ENCODE measurements at regions not wholly inside any gene's neighbourhood (a gene's known extent, or its start where the extent isn't known, plus 50 kb on each side); places are given as distances from the start of the nearest gene placed in this dataset.
"Not testable (repeated sequence)": the region's sequence is repeated elsewhere in the genome, so short reads cannot be mapped to it uniquely, and the experiment has no call there.

DNA sequence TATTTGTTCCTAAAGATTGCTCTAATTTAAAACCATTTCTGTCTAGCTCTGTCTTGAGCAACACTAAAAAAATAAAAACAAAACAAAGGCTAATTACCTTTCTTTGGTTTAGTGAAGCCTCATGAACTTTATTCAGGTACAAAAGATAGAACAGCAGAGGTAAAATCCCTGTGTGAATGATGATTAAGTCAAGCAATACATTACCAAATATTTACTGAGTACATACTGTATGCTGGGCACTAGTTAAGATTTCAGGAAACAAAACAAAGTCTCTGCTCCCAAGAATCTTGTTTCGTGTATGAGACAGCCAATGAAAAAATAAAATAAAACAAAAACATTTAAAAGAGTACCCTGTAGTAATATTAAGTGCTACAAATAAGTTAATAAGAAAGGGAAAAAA is 257.5 kb downstream of the RND3 start:
- intact Hi-C loops (cut with DNase I), result no loop called here

DNA sequence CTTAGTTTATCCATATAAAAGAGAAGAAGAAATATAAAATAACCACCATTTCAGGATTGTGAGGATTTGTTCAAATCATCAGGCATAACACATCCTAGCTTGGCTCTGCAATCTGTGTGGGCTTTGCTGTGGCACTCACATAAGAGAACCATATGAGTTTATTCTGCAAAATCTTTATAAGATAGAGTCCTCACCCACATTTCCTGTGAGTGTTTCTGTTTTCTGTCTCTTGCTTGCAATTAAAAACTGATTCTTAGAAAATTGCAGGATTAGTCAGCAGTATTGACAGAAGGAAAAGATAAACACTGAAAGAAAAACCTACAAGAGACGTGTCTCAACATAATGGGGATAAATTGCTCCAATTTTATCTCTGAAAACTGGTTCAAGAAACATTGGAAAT is 258.5 kb downstream of the RND3 start:
- intact Hi-C loops (cut with DNase I), result no loop called here

More for the DNA sequence above, 257.5 kb downstream of the RND3 start:
- no peak for DNase-seq (ENCODE audit: low spot score)

DNA sequence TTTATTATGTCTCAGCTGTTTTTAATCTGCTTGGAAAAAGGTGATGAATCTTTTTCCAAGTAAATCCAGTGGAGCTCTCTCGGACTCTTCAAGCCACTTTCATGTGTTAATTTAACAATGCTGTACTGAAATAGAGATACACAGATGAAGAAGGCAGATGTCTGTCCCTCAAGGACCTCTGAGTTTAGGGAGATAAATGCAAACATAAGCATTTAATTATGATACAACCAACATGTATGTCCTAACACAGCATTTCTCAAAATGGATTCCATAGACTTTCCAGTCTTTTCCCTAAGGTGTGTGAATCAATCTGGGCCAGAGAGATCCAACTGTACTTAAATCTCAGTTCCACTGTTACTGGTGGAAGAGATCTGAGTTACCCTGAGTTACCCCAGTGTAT is 262.4 kb downstream of the RND3 start:
- intact Hi-C loops (cut with DNase I), result no loop called here
- no peak for DNase-seq (ENCODE audit: low spot score)

More for the DNA sequence above, 258.5 kb downstream of the RND3 start:
- DNase-seq (ENCODE audit: low spot score), result no peak

DNA sequence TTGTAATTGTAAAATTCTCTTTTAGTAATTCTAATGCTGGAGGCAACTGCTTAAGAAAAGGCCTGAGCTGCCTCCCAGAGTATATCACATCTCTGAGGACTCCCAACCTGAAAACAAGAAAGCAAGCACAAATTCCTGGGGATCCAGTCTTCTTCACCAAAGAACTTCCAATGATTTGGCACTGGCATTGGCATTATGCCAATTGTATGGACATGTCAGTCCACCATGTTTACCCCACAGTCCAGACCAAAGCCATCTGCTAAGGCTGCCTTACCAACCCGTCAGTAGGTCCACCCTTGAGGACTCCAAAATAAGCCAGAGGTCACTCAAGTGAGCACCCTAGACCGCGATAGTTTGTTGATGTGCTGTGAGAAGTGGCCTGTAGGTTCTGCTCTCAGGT is 263.1 kb downstream of the RND3 start:
- DNase-seq (ENCODE audit: low spot score), result no peak
- intact Hi-C loops (cut with DNase I), result no loop called here

DNA sequence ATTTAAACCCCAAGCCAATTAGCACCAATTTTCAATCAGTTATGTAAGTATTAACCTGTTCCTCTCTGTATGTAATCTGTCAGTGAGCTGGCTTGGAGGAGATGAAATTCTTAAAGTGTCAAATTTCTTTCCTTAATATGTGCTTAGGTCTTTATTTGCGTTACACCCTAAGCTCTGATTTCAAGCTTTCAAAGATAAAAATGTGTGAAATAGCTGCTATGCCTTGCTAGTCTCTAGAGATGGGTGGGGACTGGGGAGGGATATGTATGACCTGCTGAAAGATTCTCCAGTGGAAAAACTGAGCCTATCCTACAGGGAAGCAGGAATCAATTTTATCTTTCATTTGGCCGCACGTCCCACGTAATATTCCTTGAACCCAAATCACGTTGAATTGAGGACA is 264.5 kb downstream of the RND3 start:
- intact Hi-C loops (cut with DNase I), result no loop called here

DNA sequence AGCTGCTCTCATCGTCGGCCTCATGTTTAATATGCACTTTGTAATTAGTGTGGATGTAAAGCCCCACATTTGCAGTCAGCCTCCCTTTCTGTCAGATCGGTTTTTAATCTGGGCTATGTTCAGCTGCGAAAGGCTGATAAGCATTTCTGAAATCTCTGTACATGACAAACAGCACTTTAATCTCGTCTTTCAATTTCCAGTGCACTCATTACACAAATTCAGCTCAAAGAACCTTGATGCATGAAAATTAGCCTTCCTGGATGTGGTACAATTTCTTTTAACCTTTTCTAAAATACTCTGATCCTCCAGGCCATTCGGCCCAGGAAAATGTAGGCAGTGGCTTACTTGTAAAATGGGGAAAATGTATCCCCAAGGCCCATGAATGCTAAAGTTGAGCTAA is 265.1 kb downstream of the RND3 start:
- intact Hi-C loops (cut with DNase I), result no loop called here
- DNase-seq (ENCODE audit: low spot score), result no peak

More for the DNA sequence above, 264.5 kb downstream of the RND3 start:
- DNase-seq (ENCODE audit: low spot score), result no peak

DNA sequence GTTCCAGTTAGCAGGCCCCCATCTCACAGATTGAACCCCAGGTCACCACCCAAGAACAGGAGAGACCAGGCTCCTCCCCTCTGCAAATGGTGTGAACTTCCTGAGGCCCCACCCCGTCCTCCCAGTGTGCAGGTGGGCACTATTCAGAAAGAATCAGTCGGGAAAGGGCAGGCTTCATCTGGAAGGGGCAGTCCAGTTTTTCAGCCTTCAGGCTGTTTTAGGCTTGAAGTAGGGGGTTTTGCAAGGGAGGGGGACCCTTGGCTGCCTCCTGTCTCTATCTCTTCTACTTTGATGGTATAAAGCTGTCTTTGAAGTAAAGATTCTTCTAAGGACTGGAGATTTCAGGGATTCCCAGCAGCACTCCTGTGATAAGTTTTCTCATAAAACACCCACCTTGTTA is 267.6 kb downstream of the RND3 start:
- no peak for DNase-seq (ENCODE audit: low spot score)
- intact Hi-C loops (cut with DNase I), result no loop called here

DNA sequence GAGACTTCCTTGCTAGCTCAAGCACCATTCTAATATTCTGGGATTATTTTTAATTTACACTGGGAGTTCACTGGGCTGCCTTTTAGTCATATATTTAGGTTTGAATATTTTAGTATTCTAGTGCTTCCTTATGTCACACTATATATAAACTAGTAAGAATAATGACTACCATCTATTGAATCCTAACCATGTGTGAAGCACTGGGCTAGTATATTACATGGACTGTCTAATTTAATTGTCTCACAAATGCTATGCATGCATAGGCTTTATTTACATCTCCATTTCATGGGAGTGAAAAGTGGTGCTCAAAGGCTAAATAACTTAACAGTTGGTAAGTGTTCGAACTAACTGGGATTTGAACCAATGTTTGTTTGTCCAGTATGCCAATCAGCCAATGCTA is 272.4 kb downstream of the RND3 start:
- intact Hi-C loops (cut with DNase I), result no loop called here
- DNase-seq (ENCODE audit: low spot score), result no peak

DNA sequence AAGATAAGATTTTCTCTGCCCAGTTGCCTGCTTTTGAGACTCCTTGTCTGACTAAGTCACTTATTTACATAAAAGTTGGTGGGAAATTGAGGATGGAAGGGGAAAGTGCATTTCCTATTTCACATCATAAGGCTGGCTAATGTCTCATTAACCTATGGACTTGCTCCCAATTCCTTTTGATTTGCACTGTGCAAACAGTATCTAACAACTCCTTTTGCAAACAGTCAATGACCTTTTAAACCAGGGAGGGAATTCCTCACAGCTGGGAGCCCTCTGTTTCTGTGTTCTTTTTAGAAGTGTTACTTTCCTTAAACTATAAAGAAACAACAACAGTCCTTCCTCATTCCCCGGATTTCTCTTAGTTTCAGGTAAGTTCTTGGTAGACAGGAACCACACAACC is 272.8 kb downstream of the RND3 start:
- DNase-seq (ENCODE audit: low spot score), result no peak

DNA sequence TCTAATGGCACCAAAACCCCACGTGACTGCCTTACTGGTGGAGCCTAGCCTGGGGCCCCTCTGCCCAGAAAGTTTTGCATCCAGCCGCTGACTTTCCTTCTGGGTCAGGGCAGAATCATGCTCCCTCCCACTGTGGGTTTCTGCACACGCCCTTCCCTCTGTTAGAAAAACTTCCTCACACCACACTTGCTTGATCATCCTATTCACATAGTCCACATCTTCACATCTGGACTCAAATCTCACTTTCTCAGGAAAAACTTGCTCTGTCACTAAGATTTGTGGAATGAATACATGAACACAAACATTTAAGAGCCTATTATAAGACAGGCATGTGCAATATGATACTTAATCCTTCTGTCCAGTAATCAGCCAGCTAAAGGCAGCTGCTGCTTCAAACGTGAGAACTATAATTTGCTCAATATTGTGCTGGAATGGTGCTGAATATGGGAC is 274.7 kb downstream of the RND3 start:
- DNase-seq (ENCODE audit: low spot score), result no peak
- intact Hi-C loops (cut with DNase I), result no loop called here

More for the DNA sequence above, 272.8 kb downstream of the RND3 start:
- intact Hi-C loops (cut with DNase I), result no loop called here

DNA sequence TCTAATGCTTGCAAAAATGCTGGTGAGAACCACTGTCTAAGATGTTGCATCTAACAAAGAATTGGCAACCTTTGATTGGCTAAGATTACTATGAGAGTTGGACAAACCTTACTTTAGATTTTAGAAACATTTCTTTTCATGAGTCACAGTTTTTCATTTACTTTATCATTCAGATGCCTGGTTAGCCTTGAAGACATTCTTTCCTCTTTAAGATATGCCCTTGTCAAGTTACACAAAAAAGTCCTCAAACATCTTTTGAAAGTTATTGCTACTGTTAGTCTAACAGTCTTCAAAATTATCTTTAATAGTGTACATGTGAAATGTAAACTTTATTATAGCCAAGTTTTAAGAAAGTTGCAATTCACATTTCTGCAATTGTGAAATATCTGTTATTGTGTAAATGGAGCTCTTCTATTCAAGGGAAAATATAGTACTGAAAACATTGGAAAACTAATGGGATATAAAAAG is 276.3 kb downstream of the RND3 start:
- intact Hi-C loops (cut with DNase I), result no loop called here
- no peak for DNase-seq (ENCODE audit: low spot score)

DNA sequence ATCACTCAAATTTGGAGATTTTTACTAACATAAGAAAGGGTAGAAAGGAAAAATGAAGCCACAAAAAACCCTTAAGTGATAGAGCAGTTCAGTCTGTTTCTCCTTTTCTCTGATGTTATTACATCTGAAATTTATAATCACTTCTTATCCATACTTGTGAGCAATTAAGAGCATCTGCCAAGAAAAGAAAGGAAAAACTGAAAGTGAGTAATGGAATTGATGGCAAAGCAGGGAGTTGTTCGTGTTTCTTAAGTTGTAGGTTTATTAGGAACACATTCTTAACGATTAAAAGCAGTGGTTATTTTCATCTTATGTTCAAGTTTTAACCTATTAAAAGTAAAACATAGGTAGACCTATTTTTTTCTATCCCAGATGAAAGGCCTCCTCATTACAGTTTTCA is 277.7 kb downstream of the RND3 start:
- DNase-seq (ENCODE audit: low spot score), result no peak
- intact Hi-C loops (cut with DNase I), result no loop called here

DNA sequence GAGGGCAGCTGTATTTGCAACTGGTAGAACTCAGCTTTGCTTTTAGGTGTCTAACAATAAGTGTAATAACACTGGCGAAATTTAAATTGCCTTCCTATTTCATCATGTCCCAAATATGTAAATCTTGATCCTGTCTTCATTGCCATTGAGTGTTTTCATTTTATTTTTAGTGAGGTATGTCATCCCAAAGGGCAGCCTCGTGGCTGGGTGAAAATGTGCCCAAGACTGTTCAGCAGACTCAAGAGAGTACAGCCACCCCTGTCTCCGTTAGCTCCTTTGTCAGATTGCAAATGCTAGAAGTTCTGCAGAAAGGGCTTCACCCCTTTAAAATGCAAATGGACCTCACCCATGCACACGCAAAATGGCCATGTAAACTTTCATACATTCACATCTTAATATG is 278.8 kb downstream of the RND3 start:
- intact Hi-C loops (cut with DNase I), result no loop called here
- DNase-seq (ENCODE audit: low spot score), result no peak

DNA sequence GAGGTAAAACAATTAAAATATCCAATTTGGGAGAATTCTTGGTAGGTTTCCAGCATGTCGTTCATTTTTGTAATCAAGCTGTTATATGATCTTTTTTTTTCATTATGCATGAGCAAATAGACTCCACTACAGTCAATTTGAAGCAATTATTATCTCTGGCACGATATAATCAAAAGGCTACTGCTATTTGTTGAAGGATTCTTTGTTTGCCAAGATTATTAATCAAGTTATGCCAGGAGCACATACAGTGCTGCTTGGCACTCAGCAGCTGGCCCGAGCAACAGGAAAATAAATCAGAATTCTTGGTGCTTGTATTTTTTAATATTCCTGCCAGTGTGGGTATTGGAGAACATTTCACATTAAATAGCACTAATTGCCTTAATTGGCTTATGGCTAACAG is 279.5 kb downstream of the RND3 start:
- no peak for DNase-seq (ENCODE audit: low spot score)
- intact Hi-C loops (cut with DNase I), result no loop called here

DNA sequence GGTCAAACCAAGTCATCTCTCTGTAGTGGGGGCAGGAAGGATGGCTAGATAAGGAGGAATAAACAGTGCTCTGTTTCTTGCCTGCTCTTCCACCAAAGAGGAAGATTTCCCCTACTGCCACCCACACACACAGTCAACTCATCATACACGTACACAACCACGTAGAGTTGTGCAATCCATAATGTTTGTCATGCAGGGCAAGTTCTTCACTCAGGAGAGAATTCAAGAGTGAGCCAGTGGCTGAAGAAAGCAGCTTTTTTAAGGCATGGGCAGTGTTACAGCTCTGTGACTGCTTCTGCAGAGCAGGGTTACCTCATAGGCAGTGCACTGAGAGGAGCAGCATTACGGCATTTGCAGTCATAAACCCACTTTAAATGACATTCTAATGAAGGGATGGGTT is 283.0 kb downstream of the RND3 start:
- no peak for DNase-seq (ENCODE audit: low spot score)
- intact Hi-C loops (cut with DNase I), result no loop called here

DNA sequence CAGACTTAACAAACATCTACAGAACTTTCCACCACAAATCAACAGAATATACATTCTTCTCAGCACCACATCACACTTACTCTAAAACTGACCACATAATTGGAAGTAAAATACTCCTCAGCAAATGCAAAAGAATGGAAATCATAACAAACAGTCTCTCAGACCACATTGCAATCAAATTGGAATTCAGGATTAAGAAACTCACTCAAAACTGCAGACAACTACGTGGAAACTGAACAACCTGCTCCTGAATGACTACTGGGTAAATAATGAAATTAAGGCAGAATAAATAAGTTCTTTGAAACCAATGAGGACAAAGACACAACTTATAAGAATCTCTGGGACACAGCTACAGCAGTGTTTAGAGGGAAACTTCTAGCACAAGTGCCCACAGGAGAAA is 292.7 kb downstream of the RND3 start:
- DNase-seq (ENCODE audit: low spot score); intact Hi-C loops (cut with DNase I): not testable (repeated sequence)

DNA sequence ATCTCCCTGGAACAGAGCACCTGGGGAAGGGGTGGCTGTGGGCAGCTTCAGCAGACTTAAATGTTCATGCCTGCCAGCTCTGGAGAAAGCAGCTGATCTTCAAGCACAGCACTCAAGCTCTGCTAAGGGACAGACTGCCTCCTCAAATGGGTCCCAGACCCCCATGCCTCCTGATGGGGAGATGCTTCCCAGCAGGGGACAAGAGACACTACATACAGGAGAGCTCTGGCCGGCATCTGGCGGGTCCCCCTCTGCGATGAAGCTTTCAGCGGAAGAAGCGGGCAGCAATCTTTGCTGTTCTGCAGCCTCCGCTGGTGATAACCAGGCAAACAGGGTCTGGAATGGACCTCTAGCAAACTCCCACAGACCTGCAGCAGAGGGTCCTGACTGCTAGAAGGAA is 294.8 kb downstream of the RND3 start:
- no peak for DNase-seq (ENCODE audit: low spot score)
- intact Hi-C loops (cut with DNase I), result no loop called here

DNA sequence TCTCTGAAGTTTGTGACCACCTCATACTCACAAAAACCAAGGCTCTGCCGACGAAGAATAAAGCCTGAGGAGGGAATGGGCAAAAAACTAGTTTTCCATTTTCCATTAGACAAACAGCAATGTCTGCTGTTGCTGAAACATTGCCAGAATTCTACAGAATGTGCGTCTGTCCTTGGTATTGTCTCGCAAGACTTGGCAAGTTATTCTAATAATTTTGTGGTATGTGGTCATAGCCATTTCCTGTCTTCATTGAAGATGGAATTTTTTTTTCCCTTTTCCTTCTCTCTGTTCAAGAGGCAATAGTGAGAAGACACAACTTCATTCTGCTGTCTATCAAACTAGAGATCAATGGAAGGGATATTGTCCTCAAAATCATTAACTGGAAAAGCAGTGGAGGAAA is 296.1 kb downstream of the RND3 start:
- no peak for DNase-seq (ENCODE audit: low spot score)
- intact Hi-C loops (cut with DNase I), result no loop called here

DNA sequence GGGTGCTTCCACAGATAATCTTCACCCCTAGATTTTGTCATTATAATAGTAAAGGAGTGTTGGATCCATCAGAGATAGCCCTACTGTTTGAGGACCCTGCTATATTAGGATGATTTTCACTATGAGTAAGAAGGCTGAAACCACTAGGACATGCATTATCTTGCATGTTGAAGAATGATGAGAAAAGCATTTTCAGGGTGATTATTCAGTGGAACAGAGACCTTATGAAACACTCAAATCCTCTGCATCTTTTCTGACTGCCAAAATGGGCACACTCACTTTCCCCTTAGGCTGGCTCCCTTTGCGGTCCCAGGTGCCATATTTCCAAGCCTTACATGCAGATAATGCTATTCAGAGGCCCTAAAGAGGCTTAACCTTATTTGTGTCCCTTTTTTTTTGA is 296.9 kb downstream of the RND3 start:
- DNase-seq (ENCODE audit: low spot score), result no peak
- intact Hi-C loops (cut with DNase I), result no loop called here

DNA sequence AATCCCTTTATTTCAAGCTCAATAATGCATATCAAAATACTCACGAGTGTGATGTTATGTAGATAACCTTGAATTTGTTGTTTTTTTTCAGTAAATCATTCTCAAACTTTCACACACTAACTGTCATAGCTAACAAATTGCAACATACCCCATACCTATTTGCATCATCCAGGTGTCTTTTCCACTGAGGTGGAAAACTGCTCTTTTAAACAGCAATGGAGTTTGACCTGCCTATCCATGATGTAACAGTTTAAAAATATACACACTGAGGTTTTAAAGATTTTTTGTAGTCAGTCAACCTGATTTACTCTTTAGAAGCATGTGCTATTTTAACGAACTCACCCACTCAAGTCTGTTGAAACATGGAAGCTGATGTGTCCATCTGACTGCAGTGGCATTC is 298.7 kb downstream of the RND3 start:
- intact Hi-C loops (cut with DNase I), result no loop called here
- no peak for DNase-seq (ENCODE audit: low spot score)

DNA sequence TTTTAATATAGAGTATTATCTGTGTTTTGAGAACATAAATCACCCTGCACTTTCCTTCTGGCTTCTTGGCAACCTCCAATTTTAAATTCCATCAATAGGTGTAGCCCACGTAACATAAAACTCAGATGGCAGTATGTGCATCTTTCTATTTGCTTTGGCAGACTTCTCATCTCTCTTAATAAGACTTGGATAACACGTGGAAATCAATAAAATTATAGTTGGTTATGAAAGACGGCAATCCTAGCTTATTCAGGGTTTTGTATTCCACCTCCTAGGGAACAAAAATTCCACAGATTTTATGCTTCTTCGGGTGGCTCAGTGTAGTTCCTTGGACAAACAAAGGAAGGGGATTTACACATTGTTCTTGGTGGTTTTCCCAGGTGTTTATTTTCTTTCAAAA is 299.3 kb downstream of the RND3 start:
- intact Hi-C loops (cut with DNase I), result no loop called here
- DNase-seq (ENCODE audit: low spot score), result no peak

DNA sequence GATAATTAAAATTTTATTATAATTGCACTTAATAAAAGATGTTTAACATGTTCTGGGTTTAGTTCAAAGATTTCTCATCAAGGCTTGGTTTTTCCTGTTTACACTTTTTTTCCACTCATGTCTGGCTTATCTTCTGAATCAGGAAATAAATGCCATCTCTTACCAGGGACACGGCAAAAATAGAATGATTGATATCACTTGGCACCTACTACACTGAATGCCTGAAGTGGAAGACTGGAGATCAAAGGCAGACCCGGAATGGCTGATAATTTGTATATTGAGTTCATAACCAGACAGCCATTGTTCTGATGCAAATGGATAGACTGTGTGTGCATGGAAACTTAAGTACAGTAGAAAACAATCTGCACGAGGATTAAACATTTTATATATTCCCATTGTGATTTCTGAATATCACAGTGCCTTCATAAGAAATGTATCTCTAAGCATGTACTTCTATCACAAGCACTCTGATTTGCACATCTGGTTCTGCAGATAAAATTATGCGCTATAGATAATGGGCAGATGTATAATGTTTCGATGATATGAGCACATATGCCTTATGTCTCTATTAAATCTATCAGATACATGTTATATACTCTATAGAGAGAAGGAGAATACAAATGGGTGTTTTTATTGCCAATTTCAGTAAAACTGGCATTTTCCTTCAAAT is 304.8 kb downstream of the RND3 start:
- DNase-seq (ENCODE audit: low spot score), result no peak
- intact Hi-C loops (cut with DNase I), result no loop called here
